GM19240 (cell line): ENCODE measurements at regions not wholly inside any gene's neighbourhood (a gene's known extent, or its start where the extent isn't known, plus 50 kb on each side); places are given as distances from the start of the nearest gene placed in this dataset.

Experiments
- DNase-seq: peaks from one replicate; pipeline ENCODE4 v3.0.0; 2011; ENCODE audit warnings: low spot score; ENCODE audit not compliant: insufficient read length

GRCh38 chr13:64934569-64935362 lies 2295.4 kb downstream of the PCDH9 start:
- DNase-seq: no peak

- no peak for DNase-seq
Measured at GRCh38 chr13:64930636-64931035, 2299.5 kb downstream of the PCDH9 start.

GRCh38 chr13:64928696-64929499 lies 2301.2 kb downstream of the PCDH9 start:
- no peak for DNase-seq

GRCh38 chr13:64925727-64926126 lies 2304.4 kb downstream of the PCDH9 start:
- no peak for DNase-seq

- no peak for DNase-seq
Measured at GRCh38 chr13:64925284-64925683, 2304.9 kb downstream of the PCDH9 start.

- DNase-seq: no peak
Measured at GRCh38 chr13:64924401-64924800, 2305.7 kb downstream of the PCDH9 start.

GRCh38 chr13:64917566-64917965 lies 2312.6 kb downstream of the PCDH9 start:
- DNase-seq: no peak

GRCh38 chr13:64912141-64912540 lies 2318.0 kb downstream of the PCDH9 start:
- DNase-seq: no peak

- no peak for DNase-seq
Measured at GRCh38 chr13:64910096-64910495, 2320.0 kb downstream of the PCDH9 start.

- DNase-seq: no peak
Measured at GRCh38 chr13:64909184-64909583, 2321.0 kb downstream of the PCDH9 start.

- DNase-seq: no peak
Measured at GRCh38 chr13:64900039-64900438, 2330.1 kb downstream of the PCDH9 start.

GRCh38 chr13:64884976-64885375 lies 2345.2 kb downstream of the PCDH9 start:
- no peak for DNase-seq

- no peak for DNase-seq
Measured at GRCh38 chr13:64877176-64877575, 2353.0 kb downstream of the PCDH9 start.

- no peak for DNase-seq
Measured at GRCh38 chr13:64871742-64872141, 2358.4 kb downstream of the PCDH9 start.

- DNase-seq: no peak
Measured at GRCh38 chr13:64869539-64869938, 2360.6 kb downstream of the PCDH9 start.

- no peak for DNase-seq
Measured at GRCh38 chr13:64867856-64868255, 2362.3 kb downstream of the PCDH9 start.

- DNase-seq: no peak
Measured at GRCh38 chr13:64866331-64866730, 2363.8 kb downstream of the PCDH9 start.

GRCh38 chr13:64855506-64855905 lies 2374.6 kb downstream of the PCDH9 start:
- DNase-seq: no peak

GRCh38 chr13:64850017-64850416 lies 2380.1 kb downstream of the PCDH9 start:
- DNase-seq: no peak

GRCh38 chr13:64849196-64849595 lies 2380.9 kb downstream of the PCDH9 start:
- DNase-seq: no peak

GRCh38 chr13:64847767-64848166 lies 2382.4 kb downstream of the PCDH9 start:
- no peak for DNase-seq

- DNase-seq: no peak
Measured at GRCh38 chr13:64845110-64845509, 2385.0 kb downstream of the PCDH9 start.

GRCh38 chr13:64819081-64819480 lies 2411.1 kb downstream of the PCDH9 start:
- no peak for DNase-seq
